Thymus (tissue), 11 donors: ENCODE measurements at regions not wholly inside any gene's neighbourhood (a gene's known extent, or its start where the extent isn't known, plus 50 kb on each side); places are given as distances from the start of the nearest gene placed in this dataset.

Experiments
- DNase-seq, 9 donors: peaks; one replicate each; pipeline ENCODE4 v3.0.0-alpha.2; 2013; ENCODE audit warnings: low spot score in 9 of 9, low read depth in 6 of 9, missing footprints in 1 of 9
- H3K27ac ChIP-seq, 2 donors: one replicate each; pipeline ENCODE4 v1.5.1; 2013; ENCODE audit warnings: control low read depth in 1 of 2, low read depth in 1 of 2, low read length in 1 of 2, mild to moderate bottlenecking in 1 of 2, moderate library complexity in 1 of 2
- H3K27me3 ChIP-seq, 2 donors: one replicate each; pipeline ENCODE4 v1.5.1; 2013; ENCODE audit warnings: low read length in 1 of 2; ENCODE audit not compliant: control insufficient read depth in 2 of 2, insufficient read depth in 1 of 2
- H3K36me3 ChIP-seq, 2 donors: one replicate each; pipeline ENCODE4 v1.5.1; 2013; ENCODE audit warnings: low read length in 1 of 2, mild to moderate bottlenecking in 1 of 2, moderate library complexity in 1 of 2; ENCODE audit not compliant: control insufficient read depth in 2 of 2, insufficient read depth in 2 of 2
- H3K4me1 ChIP-seq, 2 donors: one replicate each; pipeline ENCODE4 v1.5.1; 2013; ENCODE audit warnings: low read length in 2 of 2; ENCODE audit not compliant: control insufficient read depth in 2 of 2, insufficient read depth in 2 of 2
- H3K4me3 ChIP-seq, 2 donors: one replicate each; pipeline ENCODE4 v1.5.1; 2013; ENCODE audit warnings: low read length in 2 of 2, control low read depth in 1 of 2, mild to moderate bottlenecking in 1 of 2
- H3K9me3 ChIP-seq, 2 donors: one replicate each; pipeline ENCODE4 v1.5.1; 2013; ENCODE audit warnings: low read length in 1 of 2, mild to moderate bottlenecking in 1 of 2; ENCODE audit not compliant: control insufficient read depth in 2 of 2, insufficient read depth in 1 of 2
- WGBS: extraction: QIAGEN DNeasy Blood & Tissue Kit; methylation state at CpG from one replicate; pipeline ENCODE4 v1.1.7; 2013; 5-methylcytosine and 5-hydroxymethylcytosine counted together
- donor health status: healthy.

GRCh38 chr1:208318150-208318734 lies 74.1 kb upstream of the PLXNA2 start:
- Histone ChIP-seq H3K27ac (no peak overlapping the region), H3K4me3 (no peak overlapping the region), H3K4me1 (no peaks in the 10 kb centered on the region), H3K36me3 (no peaks in the 10 kb centered on the region), H3K27me3 (no peaks in the 10 kb centered on the region), H3K9me3 (no peaks in the 10 kb centered on the region)
- no peak for DNase-seq
- 97% methylated on average over 2 of the region's 2 CpGs for WGBS

- H3K27ac ChIP-seq, result no peak overlapping the region
- H3K27me3 ChIP-seq, result no peaks in the 10 kb centered on the region
- H3K4me1 ChIP-seq, result no peaks in the 10 kb centered on the region
- no peaks in the 10 kb centered on the region for H3K36me3 ChIP-seq
- no peaks in the 10 kb centered on the region for H3K9me3 ChIP-seq
- 96% methylated on average over 7 of the region's 7 CpGs for WGBS
- no peak overlapping the region for H3K4me3 ChIP-seq
- no peak for DNase-seq
Measured at GRCh38 chr1:208324005-208324404, 79.8 kb upstream of the PLXNA2 start.

- no peaks in the 10 kb centered on the region for H3K9me3 ChIP-seq
- no peak overlapping the region for H3K27ac ChIP-seq
- no peaks in the 10 kb centered on the region for H3K36me3 ChIP-seq
- no peak for DNase-seq
- 83% methylated on average over 1 of the region's 1 CpG for WGBS
- no peaks in the 10 kb centered on the region for H3K4me1 ChIP-seq
- no peaks in the 10 kb centered on the region for H3K27me3 ChIP-seq
- H3K4me3 ChIP-seq, result no peak overlapping the region
Measured at GRCh38 chr1:208326033-208326432, 81.8 kb upstream of the PLXNA2 start.

- WGBS, result 98% methylated on average over 2 of the region's 2 CpGs
Measured at GRCh38 chr1:208329300-208329699, 85.1 kb upstream of the PLXNA2 start.

GRCh38 chr1:208332036-208332773 lies 88.0 kb upstream of the PLXNA2 start:
- DNase-seq, result no peak
- H3K27me3 ChIP-seq, result peaks cover 0 to 8% of the 10 kb centered on the region in 2 donors
- no peak overlapping the region for H3K4me3 ChIP-seq
- H3K36me3 ChIP-seq, result no peaks in the 10 kb centered on the region
- no peaks in the 10 kb centered on the region for H3K9me3 ChIP-seq
- 92% methylated on average over 6 of the region's 6 CpGs for WGBS
- no peak overlapping the region for H3K27ac ChIP-seq
- H3K4me1 ChIP-seq, result no peaks in the 10 kb centered on the region

More at GRCh38 chr1:208329300-208329699, 85.1 kb upstream of the PLXNA2 start:
- H3K4me1 ChIP-seq, result no peaks in the 10 kb centered on the region
- no peaks in the 10 kb centered on the region for H3K36me3 ChIP-seq
- H3K4me3 ChIP-seq, result no peak overlapping the region
- H3K9me3 ChIP-seq, result no peaks in the 10 kb centered on the region
- no peak overlapping the region for H3K27ac ChIP-seq
- no peak for DNase-seq
- no peaks in the 10 kb centered on the region for H3K27me3 ChIP-seq

GRCh38 chr1:208332774-208333126 lies 88.6 kb upstream of the PLXNA2 start:
- DNase-seq, result no peak
- WGBS, result 96% methylated on average over 1 of the region's 1 CpG
- no peak overlapping the region for H3K27ac ChIP-seq
- no peaks in the 10 kb centered on the region for H3K9me3 ChIP-seq
- H3K4me3 ChIP-seq, result no peak overlapping the region
- H3K4me1 ChIP-seq, result no peaks in the 10 kb centered on the region
- peaks cover 0 to 8% of the 10 kb centered on the region in 2 donors for H3K27me3 ChIP-seq
- no peaks in the 10 kb centered on the region for H3K36me3 ChIP-seq

- no peak for DNase-seq
- no peaks in the 10 kb centered on the region for H3K9me3 ChIP-seq
- no peak overlapping the region for H3K4me3 ChIP-seq
- no peak overlapping the region for H3K27ac ChIP-seq
- H3K4me1 ChIP-seq, result no peaks in the 10 kb centered on the region
- H3K36me3 ChIP-seq, result no peaks in the 10 kb centered on the region
- WGBS, result 98% methylated on average over 2 of the region's 2 CpGs
- H3K27me3 ChIP-seq, result peaks cover 0 to 8% of the 10 kb centered on the region in 2 donors
Measured at GRCh38 chr1:208333676-208334075, 89.5 kb upstream of the PLXNA2 start.

GRCh38 chr1:208335371-208336136 lies 91.4 kb upstream of the PLXNA2 start:
- 56% methylated on average over 9 of the region's 9 CpGs for whole genome bisulfite sequencing
- no peak overlapping the region for H3K4me3 ChIP-seq
- H3K36me3 ChIP-seq, result no peaks in the 10 kb centered on the region
- H3K27me3 ChIP-seq, result peaks cover 0 to 8% of the 10 kb centered on the region in 2 donors
- DNase-seq, result no peak
- no peaks in the 10 kb centered on the region for H3K4me1 ChIP-seq
- no peak overlapping the region for H3K27ac ChIP-seq
- no peaks in the 10 kb centered on the region for H3K9me3 ChIP-seq

- 95% methylated on average over 6 of the region's 6 CpGs for WGBS
- Histone ChIP-seq H3K27ac (no peak overlapping the region), H3K27me3 (peaks cover 0 to 8% of the 10 kb centered on the region in 2 donors)
Measured at GRCh38 chr1:208336137-208336518, 91.9 kb upstream of the PLXNA2 start.

More at GRCh38 chr1:208336137-208336518, 91.9 kb upstream of the PLXNA2 start:
- Histone ChIP-seq H3K4me3 (no peak overlapping the region), H3K4me1 (no peaks in the 10 kb centered on the region), H3K36me3 (no peaks in the 10 kb centered on the region), H3K9me3 (no peaks in the 10 kb centered on the region)
- no peak for DNase-seq
